Activated CD4-positive, alpha-beta T cell treated with anti-CD3 and anti-CD28 coated beads for 24 hours (primary cell): ENCODE measurements at regions not wholly inside any gene's neighbourhood (a gene's known extent, or its start where the extent isn't known, plus 50 kb on each side); places are given as distances from the start of the nearest gene placed in this dataset.
"Not testable (repeated sequence)": the region's sequence is repeated elsewhere in the genome, so short reads cannot be mapped to it uniquely, and the experiment has no call there.

Experiments
- DNase-seq, 2 donors: peaks; one replicate each; pipeline ENCODE4 v3.0.0-alpha.2; 2020; ENCODE audit warnings: low read depth in 2 of 2

GRCh38 chr18:5720132-5720531 is 175.2 kb downstream of the TMEM200C start:
- DNase-seq: no peak

GRCh38 chr18:5717256-5717655 is 173.5 kb upstream of the EPB41L3 start:
- no peak for DNase-seq

- no peak for DNase-seq
Observed at GRCh38 chr18:5710676-5711075, 166.9 kb upstream of the EPB41L3 start.

- DNase-seq: no peak
Observed at GRCh38 chr18:5710235-5710634, 166.4 kb upstream of the EPB41L3 start.

- no peak for DNase-seq
Observed at GRCh38 chr18:5709476-5710095, 165.8 kb upstream of the EPB41L3 start.

- DNase-seq: no peak
Observed at GRCh38 chr18:5707586-5707985, 163.8 kb upstream of the EPB41L3 start.

- DNase-seq: no peak
Observed at GRCh38 chr18:5705393-5705792, 161.6 kb upstream of the EPB41L3 start.

- no peak for DNase-seq
Observed at GRCh38 chr18:5704847-5705246, 161.1 kb upstream of the EPB41L3 start.

- DNase-seq: not testable (repeated sequence)
Observed at GRCh38 chr18:5702016-5702415, 158.2 kb upstream of the EPB41L3 start.

- DNase-seq: no peak
Observed at GRCh38 chr18:5693699-5694294, 150.0 kb upstream of the EPB41L3 start.

GRCh38 chr18:5678779-5679406 is 135.1 kb upstream of the EPB41L3 start:
- no peak for DNase-seq

GRCh38 chr18:5678278-5678677 is 134.5 kb upstream of the EPB41L3 start:
- DNase-seq: no peak

- no peak for DNase-seq
Observed at GRCh38 chr18:5673616-5674015, 129.8 kb upstream of the EPB41L3 start.

GRCh38 chr18:5669585-5669984 is 125.8 kb upstream of the EPB41L3 start:
- DNase-seq: no peak

GRCh38 chr18:5668087-5668715 is 124.4 kb upstream of the EPB41L3 start:
- no peak for DNase-seq

GRCh38 chr18:5667356-5667755 is 123.6 kb upstream of the EPB41L3 start:
- no peak for DNase-seq

- DNase-seq: no peak
Observed at GRCh38 chr18:5662586-5663090, 118.8 kb upstream of the EPB41L3 start.

GRCh38 chr18:5661179-5661578 is 117.4 kb upstream of the EPB41L3 start:
- DNase-seq: no peak

- DNase-seq: no peak
Observed at GRCh38 chr18:5653802-5654201, 110.0 kb upstream of the EPB41L3 start.

GRCh38 chr18:5651736-5652135 is 107.9 kb upstream of the EPB41L3 start:
- DNase-seq: no peak

- no peak for DNase-seq
Observed at GRCh38 chr18:5649439-5649838, 105.6 kb upstream of the EPB41L3 start.

GRCh38 chr18:5646739-5647138 is 102.9 kb upstream of the EPB41L3 start:
- DNase-seq: no peak

- no peak for DNase-seq
Observed at GRCh38 chr18:5643288-5643687, 99.5 kb upstream of the EPB41L3 start.
